Uterus (tissue), 3 donors: ENCODE measurements at regions not wholly inside any gene's neighbourhood (a gene's known extent, or its start where the extent isn't known, plus 50 kb on each side); places are given as distances from the start of the nearest gene placed in this dataset.

ENCODE experiments used
- DNase-seq, 2 donors: peaks; one replicate each; pipeline ENCODE4 v3.0.0-alpha.2; 2019 to 2020
- H3K27ac ChIP-seq, 2 donors: fragments of 200-600 bp; sonication (generic); 1 replicate in 1 of 2; 2 replicates in 1 of 2; pipeline ENCODE4 v1.5.1; 2016 to 2018
- H3K27me3 ChIP-seq, 2 donors: fragments of 200-600 bp; sonication (generic); one replicate each; pipeline ENCODE4 v1.5.1; 2018 to 2019; ENCODE audit warnings: control low read depth in 1 of 2
- H3K36me3 ChIP-seq, 2 donors: fragments of 200-600 bp; sonication (generic); one replicate each; pipeline ENCODE4 v1.5.1; 2019; ENCODE audit warnings: control low read depth in 1 of 2
- H3K4me1 ChIP-seq, 2 donors: fragments of 200-600 bp; sonication (generic); one replicate each; pipeline ENCODE4 v1.5.1; 2018 to 2019; ENCODE audit warnings: control low read depth in 1 of 2
- H3K4me3 ChIP-seq, 2 donors: fragments of 200-600 bp; sonication (generic); 1 replicate in 1 of 2; 2 replicates in 1 of 2; pipeline ENCODE4 v1.5.1; 2018 to 2019; ENCODE audit warnings: mild to moderate bottlenecking in 1 of 2
- H3K9me3 ChIP-seq, 2 donors: fragments of 200-600 bp; sonication (generic); one replicate each; pipeline ENCODE4 v1.5.1; 2019; ENCODE audit warnings: control low read depth in 1 of 2
- CTCF ChIP-seq, 4 experiments: fragments of 200-600 bp in 2 of 4; fragments of 450-650 bp in 2 of 4; sonication (generic) in 2 of 4; IDR thresholded peaks; one replicate each; pipeline ENCODE4 v1.5.1; 2016 to 2019; ENCODE audit warnings: antibody characterized with exemption in 4 of 4, mild to moderate bottlenecking in 2 of 4, moderate library complexity in 1 of 4
- POLR2A ChIP-seq, 2 donors: fragments of 450-650 bp; IDR thresholded peaks; one replicate each; pipeline ENCODE4 v1.6.1; 2016; ENCODE audit warnings: antibody characterized with exemption in 2 of 2, mild to moderate bottlenecking in 1 of 2, moderate library complexity in 1 of 2
- intact Hi-C: fragments of 100-400 bp; cut with DNase I; formaldehyde crosslinking; loops from one replicate; pipeline ENCODE4 v1.15.1; 2023; ENCODE audit warnings: low total_unique reads
- donor health status: DM: yes; HTN: yes; CAD: no.

- Histone ChIP-seq H3K4me3 (no peak overlapping the region), H3K4me1 (no peaks in the 10 kb centered on the region), H3K27ac (no peak overlapping the region), H3K27me3 (no peaks in the 10 kb centered on the region), H3K9me3 (peaks cover 0 to 2% of the 10 kb centered on the region in 2 donors), H3K36me3 (no peaks in the 10 kb centered on the region)
- intact Hi-C loops: no loop called here
- no peak for TF ChIP-seq POLR2A (IDR thresholded peaks at IDR 0.05)
- TF ChIP-seq CTCF (IDR thresholded peaks at IDR 0.05): no peak
- DNase-seq: no peak
Observed at GRCh38 chr7:16169537-16169936, 251.8 kb downstream of the CRPPA start.

GRCh38 chr7:16167526-16167925 is 253.8 kb downstream of the CRPPA start:
- H3K4me3 ChIP-seq: no peak overlapping the region
- no peaks in the 10 kb centered on the region for H3K36me3 ChIP-seq
- H3K9me3 ChIP-seq: peaks cover 0 to 2% of the 10 kb centered on the region in 2 donors
- H3K27me3 ChIP-seq: no peaks in the 10 kb centered on the region
- DNase-seq: no peak
- TF ChIP-seq CTCF (IDR thresholded peaks at IDR 0.05) (no peak), POLR2A (IDR thresholded peaks at IDR 0.05) (no peak)
- intact Hi-C loops: no loop called here
- no peaks in the 10 kb centered on the region for H3K4me1 ChIP-seq
- H3K27ac ChIP-seq: no peak overlapping the region

- DNase-seq: no peak
- TF ChIP-seq CTCF (IDR thresholded peaks at IDR 0.05) (no peak), POLR2A (IDR thresholded peaks at IDR 0.05) (no peak)
- Histone ChIP-seq H3K27ac (no peak overlapping the region), H3K27me3 (no peaks in the 10 kb centered on the region), H3K9me3 (peaks cover 0 to 7% of the 10 kb centered on the region in 2 donors), H3K4me1 (no peaks in the 10 kb centered on the region), H3K4me3 (no peak overlapping the region), H3K36me3 (no peaks in the 10 kb centered on the region)
- intact Hi-C loops: no loop called here
Observed at GRCh38 chr7:16144361-16144760, 277.0 kb downstream of the CRPPA start.

GRCh38 chr7:16137944-16138343 is 283.4 kb downstream of the CRPPA start:
- no peak for TF ChIP-seq POLR2A (IDR thresholded peaks at IDR 0.05)
- TF ChIP-seq CTCF (IDR thresholded peaks at IDR 0.05): no peak
- Histone ChIP-seq H3K4me3 (no peak overlapping the region), H3K36me3 (no peaks in the 10 kb centered on the region), H3K27ac (no peak overlapping the region), H3K9me3 (no peaks in the 10 kb centered on the region), H3K27me3 (no peaks in the 10 kb centered on the region), H3K4me1 (no peaks in the 10 kb centered on the region)
- intact Hi-C loops: no loop called here
- DNase-seq: no peak

- H3K27ac ChIP-seq: no peak overlapping the region
- no peak for DNase-seq
- H3K27me3 ChIP-seq: no peaks in the 10 kb centered on the region
- H3K4me1 ChIP-seq: no peaks in the 10 kb centered on the region
- H3K4me3 ChIP-seq: no peak overlapping the region
- intact Hi-C loops: no loop called here
- H3K9me3 ChIP-seq: no peaks in the 10 kb centered on the region
- no peaks in the 10 kb centered on the region for H3K36me3 ChIP-seq
- no peak for TF ChIP-seq POLR2A (IDR thresholded peaks at IDR 0.05)
- no peak for TF ChIP-seq CTCF (IDR thresholded peaks at IDR 0.05)
Observed at GRCh38 chr7:16136896-16137295, 284.4 kb downstream of the CRPPA start.
